ENCODE measurements at regions not wholly inside any gene's neighbourhood (a gene's known extent, or its start where the extent isn't known, plus 50 kb on each side); places are given as distances from the start of the nearest gene placed in this dataset.
A peak's percentile ranks its signal among the peaks of the same experiment; 100 is the strongest.
"Not testable (repeated sequence)": the region's sequence is repeated elsewhere in the genome, so short reads cannot be mapped to it uniquely, and the experiment has no call there.

DNA sequence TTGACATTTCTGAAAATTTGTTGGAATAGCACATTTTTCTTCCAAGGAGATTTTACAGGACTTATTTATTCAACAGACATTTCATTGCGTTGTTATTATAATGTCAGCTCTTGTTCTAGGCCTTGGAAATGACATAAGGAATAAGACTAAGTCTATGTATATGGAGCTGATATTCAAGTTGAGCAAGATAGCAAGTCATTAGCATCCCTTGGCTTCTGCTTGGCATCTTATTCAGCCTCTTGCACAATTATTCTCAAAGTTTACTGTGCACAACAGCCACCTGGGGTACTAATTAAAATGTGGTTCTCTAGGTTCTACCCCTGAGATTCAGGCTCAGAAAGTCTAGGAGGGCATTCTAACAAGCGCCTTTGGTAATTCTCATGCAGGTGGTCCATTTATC is 304.8 kb upstream of the DDI1 start:
- no peak for DNase-seq (ENCODE audit: low spot score)

DNA sequence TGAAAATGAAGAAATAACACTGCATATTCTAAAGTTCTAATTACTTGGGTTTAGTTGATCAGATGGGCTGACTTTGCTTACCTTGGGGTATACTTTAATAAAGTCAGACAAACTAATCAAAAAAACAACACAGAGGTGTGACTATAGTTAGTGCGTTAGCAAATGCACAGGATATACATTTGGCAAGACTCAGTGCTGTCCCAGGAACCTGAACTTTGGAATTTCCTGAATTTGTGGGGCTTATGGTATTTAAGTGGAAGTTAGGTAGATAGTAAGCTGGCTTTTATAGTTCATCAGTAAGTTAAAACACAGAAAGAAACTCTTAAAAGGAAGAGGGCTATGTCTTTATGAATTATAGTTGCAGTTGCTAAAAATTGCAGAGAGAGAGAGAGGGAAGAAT is 302.6 kb upstream of the DDI1 start:
- DNase-seq (ENCODE audit: low spot score): no peak

DNA sequence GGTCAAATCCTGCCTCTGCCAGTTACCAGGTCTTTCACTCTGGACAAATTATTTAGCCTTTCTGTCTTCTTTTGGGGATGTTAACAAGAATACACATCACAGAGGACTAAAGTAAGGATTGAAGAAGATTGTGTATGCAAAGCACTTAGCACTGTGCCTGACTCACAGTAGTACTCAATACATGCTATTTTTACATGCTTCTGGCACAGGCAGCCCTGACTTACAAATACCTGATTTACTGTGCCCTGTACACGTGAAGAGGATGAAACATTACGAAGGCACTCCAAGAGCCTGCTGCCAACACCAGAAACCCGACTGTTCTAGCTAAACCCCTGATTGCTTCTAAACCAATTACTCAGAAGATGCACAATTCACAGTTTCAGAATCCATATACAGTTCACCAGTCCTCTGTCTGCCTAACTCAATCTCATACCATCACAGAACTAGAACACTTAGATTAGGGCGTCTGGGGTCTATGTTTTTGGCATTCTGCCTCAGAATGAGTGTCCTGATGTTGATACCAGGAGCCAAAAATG is 300.9 kb upstream of the DDI1 start:
- DNase-seq (ENCODE audit: low spot score): no peak

DNA sequence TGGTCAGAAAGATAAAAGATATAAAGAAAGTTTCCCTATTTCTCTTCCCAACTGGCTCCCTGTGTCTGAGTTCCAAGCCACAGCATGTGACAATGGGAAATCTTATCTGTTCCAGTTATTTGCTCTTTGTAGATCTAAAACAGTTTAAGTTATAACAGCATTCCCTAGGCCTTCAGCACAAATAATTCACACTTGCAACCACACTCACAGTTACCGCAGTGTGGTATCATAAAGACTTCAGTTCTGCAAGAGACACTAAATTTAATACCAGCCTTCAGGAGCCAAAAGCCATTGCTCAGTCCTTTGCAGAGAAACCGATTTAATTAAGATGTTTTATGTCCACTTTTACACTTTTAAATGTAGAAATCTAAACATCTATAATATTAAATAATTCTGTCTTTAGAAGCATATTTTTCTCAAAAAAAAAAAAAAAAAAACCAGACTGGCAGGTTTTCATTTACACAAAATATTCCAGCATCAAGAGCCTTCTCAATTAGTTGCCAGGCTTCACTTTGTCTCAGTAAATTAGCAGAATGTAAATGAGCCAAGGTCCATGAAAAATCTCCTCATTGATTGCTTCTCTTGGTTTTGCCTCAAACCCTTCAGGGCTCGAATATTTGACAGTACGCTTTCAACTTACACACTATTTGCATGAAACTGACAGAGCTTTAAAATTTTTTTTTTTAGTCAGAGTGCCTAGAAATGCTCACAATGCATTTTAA is 300.0 kb upstream of the DDI1 start:
- no peak for DNase-seq (ENCODE audit: low spot score)

DNA sequence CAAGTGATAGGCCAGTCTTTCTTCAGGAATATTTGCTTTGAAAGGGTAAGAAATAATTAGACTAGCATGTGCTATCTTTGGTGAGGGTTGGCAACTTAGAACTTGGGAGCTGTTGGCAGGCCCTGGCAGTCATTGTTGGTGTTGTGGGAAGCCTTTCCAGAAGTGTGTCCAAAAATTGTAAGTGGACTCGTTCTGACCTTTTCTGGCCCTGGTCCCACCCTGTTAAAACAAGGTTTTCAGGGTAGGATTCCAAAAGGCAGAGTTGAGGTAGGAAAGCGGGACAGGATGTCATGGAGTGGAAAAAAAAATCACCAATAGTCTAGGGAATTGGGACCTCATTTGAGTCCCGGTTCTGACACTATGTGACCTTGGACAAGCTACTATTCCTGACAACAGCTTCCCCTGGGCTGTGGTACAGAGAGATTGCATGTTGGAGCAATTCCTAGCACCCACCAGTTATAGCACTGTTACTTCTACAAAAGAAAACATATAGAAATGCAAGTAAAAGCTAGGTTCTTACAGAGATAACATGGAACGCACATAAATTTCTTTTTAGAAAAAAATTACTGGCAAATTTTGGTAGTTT is 299.3 kb upstream of the DDI1 start:
- peak; percentile 17 for DNase-seq (ENCODE audit: low spot score)

DNA sequence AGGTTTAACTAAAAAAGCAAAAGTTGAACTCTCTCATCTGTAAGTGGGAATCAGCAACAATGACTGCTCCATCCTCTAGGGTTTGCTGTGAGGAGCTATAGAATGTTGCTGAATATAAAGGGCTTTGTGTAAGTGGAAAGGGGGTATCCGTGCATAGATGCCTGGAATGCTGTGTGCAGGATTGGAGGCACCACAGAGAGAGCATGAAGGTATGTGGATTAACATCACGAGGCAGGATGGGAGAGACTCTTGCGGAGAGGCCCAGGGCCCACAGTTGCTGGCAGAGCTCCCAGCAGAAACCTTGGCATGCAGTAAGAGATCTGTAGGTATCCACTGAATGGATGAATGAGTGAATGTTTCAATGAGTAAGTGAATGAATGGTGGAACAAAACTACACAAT is 298.7 kb upstream of the DDI1 start:
- DNase-seq (ENCODE audit: low spot score): no peak

DNA sequence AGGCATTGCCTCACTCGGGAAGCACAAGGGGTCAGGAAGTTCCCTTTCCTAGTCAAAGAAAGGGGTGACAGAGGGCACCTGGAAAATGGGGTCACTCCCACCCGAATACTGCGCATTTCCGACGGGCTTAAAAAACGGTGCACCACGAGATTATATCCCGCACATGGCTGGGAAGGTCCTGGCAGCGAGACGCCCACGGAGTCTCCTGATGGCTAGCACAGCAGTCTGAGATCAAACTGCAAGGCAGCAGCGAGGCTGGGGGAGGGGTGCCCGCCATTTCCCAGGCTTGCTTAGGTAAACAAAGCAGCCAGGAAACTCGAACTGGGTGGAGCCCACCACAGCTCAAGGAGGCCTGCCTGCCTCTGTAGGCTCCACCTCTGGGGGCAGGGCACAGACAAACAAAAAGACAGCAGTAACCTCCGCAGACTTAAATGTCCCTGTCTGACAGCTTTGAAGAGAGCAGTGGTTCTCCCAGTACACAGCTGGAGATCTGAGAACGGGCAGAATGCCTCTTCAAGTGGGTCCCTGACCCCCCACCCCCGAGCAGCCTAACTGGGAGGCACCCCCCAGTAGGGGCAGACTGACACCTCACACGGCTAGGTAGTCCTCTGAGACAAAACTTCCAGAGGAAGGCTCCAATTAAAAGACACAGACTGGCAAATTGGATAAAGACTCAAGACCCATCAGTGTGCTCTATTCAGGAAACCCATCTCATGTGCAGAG is 297.2 kb upstream of the DDI1 start:
- DNase-seq (ENCODE audit: low spot score): not testable (repeated sequence)

DNA sequence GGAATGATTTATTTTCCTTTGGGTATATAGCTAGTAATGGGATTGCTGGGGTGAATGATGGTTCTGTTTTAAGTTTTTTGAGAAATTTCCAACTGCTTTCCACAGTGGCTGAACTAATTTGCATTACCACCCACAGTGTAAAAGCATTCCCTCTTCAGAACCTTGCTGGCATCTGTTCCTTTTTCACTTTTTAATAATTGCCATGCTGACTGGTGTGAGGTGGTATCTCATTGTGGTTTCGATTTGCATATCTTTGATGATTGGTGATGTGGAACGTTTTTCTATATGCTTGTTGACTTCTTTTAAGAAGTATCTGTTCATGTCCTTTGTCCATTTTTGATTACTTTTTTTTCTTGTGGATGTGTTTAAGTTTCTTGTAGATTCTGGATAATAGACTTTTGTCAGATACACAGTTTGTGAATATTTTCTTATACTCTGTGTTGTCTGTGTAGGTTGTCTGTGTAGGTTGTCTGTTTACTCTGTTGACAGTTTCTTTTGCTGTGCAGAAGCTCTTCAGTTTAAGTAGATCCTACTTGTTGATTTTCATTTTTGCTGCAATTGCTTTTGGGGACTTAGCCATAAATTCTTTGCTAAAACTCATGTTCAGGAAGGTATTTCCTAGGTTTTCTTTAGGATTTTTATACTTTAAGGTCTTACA is 291.8 kb upstream of the DDI1 start:
- no peak for DNase-seq (ENCODE audit: low spot score)

DNA sequence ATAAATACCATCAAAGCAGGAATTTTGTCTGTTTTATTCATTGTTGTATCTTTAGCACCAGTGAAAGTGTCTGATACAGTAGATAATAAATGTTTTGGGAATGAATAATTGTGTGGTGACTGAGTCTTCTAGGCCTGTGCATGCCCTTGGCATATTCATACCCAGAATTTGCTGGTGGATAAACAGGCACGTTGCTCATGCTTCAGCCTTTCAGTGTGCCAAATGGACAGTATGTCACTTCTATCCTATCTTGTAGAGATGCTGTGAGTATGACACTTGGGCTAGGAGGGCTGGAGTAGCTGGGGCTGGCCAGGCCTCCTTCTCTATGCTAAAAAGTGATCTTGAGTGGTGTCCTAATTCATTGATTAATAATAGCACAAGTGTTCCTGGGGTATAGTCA is 287.3 kb upstream of the DDI1 start:
- DNase-seq (ENCODE audit: low spot score): no peak

DNA sequence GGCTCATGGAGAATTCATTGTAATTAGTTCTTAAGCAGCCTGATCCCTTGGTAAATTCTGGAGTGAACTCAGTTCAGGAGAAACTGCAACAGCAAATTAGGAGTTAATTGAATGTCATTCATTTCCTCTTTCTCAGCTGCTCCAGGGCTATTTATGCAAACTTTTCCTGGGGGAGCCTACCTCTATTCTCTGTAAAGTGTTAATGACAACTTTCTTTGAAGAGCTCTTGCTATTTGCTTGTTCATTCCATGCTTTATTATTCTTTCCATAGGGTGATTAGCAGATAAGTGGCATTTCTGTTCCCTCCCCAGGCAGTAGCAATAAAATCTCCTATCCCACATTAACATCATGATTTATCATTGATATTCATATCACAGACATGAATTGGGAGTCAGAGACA is 267.6 kb upstream of the DDI1 start:
- DNase-seq (ENCODE audit: low spot score): no peak

DNA sequence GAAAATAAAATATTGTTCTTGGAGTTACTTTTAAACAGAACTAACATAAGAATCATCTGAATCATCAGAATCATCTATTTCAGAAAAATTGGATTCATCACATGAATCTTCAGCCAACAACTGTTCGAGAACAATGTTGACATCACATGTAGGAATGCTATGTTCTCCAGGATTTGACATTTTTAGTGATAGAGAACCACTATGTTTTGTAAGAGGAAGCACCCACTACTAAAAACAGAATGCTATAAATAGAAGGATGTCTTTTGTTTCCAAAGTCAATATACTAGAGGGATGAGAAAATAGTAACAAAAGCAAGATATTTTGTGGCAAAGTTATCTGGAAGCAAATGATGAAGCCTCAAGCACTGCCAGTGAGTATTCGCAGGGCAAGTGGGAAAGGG is 263.4 kb upstream of the DDI1 start:
- DNase-seq (ENCODE audit: low spot score): no peak

DNA sequence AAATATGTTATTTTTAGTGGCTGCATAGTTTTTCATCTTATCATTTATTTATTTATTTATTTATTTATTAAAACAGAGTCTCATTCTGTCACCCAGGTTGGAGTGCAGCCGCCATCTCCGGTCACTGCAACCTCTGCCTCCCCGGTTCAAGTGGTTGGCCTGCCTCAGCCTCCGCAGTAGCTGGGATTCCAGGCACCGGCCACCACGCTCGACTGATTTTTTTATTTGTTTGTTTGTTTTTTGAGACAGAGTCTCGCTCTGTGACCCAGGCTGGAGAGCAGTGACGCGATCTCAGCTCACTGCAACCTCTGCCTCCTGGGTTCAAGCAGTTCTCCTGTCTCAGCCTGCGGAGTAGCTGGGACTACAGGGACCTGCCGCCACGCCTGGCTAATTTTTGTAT is 262.9 kb upstream of the DDI1 start:
- DNase-seq (ENCODE audit: low spot score): no peak

DNA sequence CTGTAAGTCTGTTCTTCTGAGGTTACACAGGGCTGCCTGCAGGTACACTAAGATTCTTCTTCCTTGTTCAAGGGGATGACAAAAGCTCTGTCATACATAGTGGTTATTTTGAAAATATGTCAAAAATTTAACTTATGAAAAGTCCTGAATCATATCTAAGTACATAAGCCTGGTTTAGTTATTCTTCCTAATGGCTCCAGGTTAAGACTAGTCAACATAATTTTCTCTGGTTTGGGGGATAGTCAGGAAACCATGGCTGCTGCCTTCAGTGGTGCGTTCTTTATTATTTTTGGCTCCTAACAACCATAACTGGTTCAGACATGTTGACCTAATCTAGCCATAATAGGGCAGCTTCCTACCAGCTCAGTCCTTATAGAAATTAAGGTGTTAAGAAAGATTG is 257.4 kb upstream of the DDI1 start:
- DNase-seq (ENCODE audit: low spot score): no peak

DNA sequence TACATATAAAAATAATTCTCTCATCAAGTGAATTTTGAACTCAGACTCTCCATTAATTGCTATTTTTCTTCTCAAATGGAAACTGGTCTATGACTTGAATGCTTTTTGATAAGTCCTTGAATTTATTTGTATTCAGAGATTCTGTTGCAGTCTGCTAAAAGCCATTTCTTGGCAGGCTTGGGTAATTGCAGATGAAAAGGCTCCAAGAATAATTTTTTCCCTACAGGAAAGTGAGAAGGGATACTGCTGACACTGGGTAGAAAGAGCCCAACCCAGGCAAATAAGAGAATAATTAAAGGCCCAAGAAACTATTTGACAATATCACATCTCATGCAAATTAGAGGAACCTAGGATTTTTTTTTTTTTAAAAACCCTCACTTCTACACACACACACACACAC is 246.5 kb upstream of the DDI1 start:
- DNase-seq (ENCODE audit: low spot score): peak; percentile 13

DNA sequence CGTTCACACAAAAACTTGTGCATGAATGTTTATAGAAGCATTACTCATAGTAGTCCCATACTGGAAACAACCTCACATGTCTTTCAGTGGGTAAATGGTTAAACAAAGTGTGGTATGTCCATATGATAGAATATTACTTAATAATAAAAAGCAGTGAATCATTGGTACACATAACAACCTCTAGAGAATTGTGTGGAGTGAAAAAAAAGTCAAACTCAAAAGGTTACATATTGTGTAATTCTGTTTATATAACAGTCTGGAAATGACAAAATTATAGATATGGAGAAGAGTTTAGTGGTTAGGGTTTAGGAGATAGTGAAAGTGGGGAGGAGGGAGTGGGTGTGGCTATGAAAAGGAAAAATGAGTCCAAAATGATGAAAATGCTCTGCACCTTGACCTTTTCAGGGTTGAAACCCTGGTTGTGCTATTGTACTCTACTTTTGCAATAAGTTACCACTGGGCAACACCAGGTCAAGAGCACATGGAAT is 243.4 kb upstream of the DDI1 start:
- no peak for DNase-seq (ENCODE audit: low spot score)

DNA sequence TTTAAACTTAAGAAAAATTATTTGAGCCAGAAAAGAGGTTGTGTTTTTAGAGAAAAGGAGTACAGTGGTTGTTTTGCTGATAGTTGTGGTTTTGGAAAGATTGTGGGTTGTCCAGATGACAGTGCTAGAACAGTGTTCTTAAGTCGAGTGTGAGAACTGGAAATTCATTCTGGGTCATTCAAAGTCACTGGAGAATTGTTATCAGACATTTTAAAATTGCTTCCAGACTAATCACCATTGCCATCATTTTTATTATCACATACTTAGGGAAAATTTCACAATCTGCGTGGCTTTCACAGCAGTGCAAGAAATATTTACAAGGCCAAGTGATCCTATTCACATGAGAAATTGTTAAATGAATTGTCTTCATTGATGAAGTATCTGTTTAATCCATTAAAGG is 242.2 kb upstream of the DDI1 start:
- DNase-seq (ENCODE audit: low spot score): no peak

DNA sequence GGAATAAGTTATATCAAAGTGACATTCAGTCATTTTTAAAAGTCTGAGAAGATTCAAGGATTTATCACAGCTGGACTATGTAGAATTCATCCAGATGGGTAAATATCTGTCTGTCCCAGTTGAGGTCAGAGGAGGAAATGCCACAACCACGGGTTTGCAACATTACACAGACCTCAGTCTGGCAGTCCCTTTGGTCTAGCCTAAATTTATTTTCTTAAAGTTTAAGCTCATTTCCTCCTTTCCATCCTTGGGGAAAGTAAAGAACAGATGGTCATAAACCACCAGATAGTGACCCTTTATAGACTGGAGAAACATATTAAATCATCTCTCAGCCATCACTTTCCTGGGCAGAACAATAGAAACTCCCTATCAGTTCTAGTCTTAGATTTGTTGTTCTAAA is 238.4 kb upstream of the DDI1 start:
- no peak for DNase-seq (ENCODE audit: low spot score)

DNA sequence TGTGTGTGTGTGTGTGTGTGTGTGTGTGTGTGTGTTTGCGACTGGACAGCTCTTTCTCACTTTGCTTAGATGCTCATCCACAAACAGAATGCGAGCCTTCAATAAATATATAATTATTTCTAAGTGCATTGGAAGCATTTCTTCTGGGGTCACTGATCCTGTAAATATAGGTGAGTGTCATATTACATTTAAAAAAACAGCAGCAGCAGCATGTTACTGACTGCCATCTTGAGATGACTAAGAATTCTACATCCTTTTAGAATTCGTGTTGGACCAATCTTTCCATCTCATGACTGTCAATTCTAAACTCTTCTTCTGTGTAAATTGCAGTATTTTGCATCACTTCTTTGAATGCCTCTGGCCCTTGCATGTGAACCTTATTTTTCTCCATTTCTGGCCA is 238.0 kb upstream of the DDI1 start:
- DNase-seq (ENCODE audit: low spot score): no peak

DNA sequence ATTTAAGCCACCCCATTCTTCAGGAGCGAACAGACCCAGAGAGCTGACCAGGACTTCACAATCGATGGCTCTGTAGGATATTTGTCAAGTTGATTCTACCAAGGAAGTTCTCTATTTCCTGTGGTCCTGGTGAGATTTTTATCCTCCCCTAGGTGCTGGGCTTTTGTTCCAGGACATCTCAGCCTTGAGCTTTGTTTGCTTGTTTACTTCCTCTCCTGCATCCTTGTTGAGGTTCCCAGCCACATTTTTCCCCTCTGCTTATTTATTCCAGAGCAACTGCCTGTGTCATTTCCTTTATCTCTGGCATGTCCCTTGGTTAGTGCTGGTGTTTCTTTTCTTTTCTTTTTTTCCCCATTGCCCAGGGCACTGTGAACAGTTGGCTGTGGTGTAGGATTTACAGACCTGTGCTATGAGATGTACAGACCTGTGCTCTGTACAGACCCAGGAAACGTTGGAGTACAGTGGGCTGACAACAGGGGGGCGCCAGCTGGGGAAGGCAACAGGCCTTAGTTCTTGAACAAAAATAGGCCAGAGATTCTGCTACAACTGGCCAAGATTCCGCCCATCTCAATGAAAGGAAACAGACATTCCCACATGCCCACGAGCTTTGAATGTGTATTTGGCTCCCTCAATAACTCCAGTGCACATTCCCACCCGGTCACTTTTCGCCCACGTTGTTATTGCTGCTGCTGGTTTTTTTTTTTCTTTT is 235.9 kb upstream of the DDI1 start:
- no peak for DNase-seq (ENCODE audit: low spot score)

DNA sequence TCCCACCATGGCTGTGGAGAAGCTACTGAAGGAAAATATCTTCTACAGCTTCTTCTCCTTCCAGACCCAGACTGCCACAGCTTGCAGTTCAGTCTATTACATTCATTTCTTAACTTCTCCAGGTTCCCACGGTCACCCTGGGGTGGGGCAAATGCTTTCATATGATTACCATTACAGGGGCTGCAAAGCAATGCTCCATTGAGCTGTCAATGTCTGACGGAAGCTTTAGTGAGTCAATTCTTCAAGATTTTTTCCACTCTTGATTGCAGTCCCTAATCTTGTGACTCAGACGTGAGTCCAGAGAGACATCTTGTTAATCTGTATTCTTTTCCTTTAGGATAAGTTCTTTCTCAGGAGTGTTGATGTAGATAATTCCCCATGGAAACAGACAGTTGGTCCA is 233.4 kb upstream of the DDI1 start:
- DNase-seq (ENCODE audit: low spot score): no peak

DNA sequence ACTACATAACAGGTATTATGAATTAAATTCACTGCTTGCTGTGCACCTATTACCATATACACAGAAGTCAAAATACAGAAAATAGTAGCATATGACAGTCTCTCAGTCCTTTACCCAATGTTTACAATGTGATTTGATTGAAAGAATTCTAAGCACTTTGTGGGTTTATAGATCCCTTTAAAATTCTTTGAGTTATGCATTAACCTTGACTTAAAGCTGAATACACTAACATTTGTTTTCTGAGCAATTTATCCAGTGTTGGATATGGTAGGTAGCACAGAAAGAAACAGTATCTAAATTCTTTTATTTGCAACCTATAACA is 230.8 kb upstream of the DDI1 start:
- DNase-seq (ENCODE audit: low spot score): no peak
